ENCODE measurements at regions not wholly inside any gene's neighbourhood (a gene's known extent, or its start where the extent isn't known, plus 50 kb on each side); places are given as distances from the start of the nearest gene placed in this dataset.

DNA sequence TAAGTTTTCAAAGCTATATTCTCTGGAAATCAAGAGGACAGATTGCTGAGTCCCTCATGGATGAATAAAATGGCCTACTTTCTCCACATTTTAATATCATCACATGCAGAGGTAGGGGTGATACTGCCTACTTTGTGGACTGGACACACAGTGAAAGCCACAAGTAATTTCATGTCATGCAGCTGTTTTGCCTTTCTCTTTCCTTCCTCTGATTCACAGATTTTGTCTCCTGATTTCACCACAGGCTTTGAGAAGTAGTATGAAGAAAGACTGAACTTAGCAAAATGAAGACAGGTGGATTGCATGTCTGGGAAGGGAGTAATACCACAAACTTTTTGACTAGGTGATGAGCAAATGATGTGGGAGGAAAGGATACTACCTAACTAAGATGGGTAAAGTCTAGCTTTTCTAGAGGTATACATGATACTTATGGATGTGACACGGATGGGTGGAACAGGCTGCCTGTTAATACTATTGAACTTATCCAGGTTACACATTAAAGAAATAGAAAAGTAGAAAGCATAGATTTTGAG is 478.4 kb upstream of the GOT2 start:
- H3K4me1 ChIP-seq (ENCODE audit: control insufficient read depth, insufficient read depth, low read length), result peaks cover 6% of the 10 kb centered on the region
- H3K36me3 ChIP-seq (ENCODE audit: control insufficient read depth, insufficient read depth, low read length), result no peaks in the 10 kb centered on the region
- no peaks in the 10 kb centered on the region for H3K27me3 ChIP-seq (ENCODE audit: control insufficient read depth, insufficient read depth, low read length)
- no peak overlapping the region for H3K27ac ChIP-seq (ENCODE audit: low read depth, low read length)
- no peak overlapping the region for H3K4me3 ChIP-seq (ENCODE audit: low read length)
- H3K9ac ChIP-seq (ENCODE audit: low read length), result no peak overlapping the region

DNA sequence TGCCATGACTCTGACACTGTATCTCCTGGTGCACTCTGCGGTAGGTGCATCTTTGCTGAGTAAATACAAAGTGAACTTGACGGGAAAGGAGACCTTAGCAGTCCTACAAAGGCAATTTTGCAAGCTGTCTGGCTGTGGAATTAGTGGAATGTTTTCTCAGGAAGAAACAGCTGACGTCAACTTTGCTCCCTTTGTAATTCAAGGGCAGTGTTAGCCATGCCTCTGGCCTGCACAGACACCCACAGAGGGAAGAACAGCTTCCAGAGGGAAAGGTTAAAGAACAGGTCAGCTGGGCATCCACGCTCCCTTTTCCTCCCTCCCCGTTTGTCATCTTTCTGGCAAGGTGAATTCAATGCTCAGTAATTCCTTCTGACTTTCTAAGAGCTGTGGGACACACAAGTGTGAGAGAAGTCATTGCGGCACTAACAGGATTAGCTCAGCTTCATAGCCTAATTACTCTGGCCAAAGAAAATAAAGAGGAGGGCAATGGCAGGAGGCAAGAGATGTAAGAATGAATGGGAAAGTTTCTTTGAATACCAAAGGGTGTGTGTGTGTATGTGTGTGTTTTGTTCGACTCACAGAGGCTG is 476.9 kb upstream of the GOT2 start:
- no peak overlapping the region for H3K4me3 ChIP-seq (ENCODE audit: low read length)
- H3K9ac ChIP-seq (ENCODE audit: low read length), result no peak overlapping the region
- H3K27me3 ChIP-seq (ENCODE audit: control insufficient read depth, insufficient read depth, low read length), result no peaks in the 10 kb centered on the region
- H3K36me3 ChIP-seq (ENCODE audit: control insufficient read depth, insufficient read depth, low read length), result no peaks in the 10 kb centered on the region
- H3K27ac ChIP-seq (ENCODE audit: low read depth, low read length), result no peak overlapping the region
- H3K4me1 ChIP-seq (ENCODE audit: control insufficient read depth, insufficient read depth, low read length), result peaks cover 6% of the 10 kb centered on the region

DNA sequence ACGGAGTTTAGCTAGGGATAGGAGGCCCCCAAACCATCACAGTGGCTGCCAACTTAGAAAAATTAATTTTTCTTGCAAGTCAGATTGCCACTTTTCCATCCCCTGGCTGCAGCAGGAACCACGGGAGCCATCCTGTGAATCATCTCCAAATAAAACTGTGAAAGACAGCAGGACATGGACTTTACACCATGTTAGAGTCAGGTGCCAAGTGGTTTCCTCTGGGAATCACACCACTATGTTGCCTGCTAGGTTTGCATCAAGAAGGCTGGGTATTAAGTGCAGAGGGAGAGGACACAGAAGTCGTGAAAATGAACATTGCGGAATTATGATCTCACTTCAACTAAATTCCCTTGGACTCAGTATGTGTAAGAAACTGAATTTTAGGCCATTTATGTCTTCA is 471.3 kb upstream of the GOT2 start:
- H3K9ac ChIP-seq (ENCODE audit: low read length), result no peak overlapping the region
- no peak overlapping the region for H3K4me3 ChIP-seq (ENCODE audit: low read length)
- H3K36me3 ChIP-seq (ENCODE audit: control insufficient read depth, insufficient read depth, low read length), result no peaks in the 10 kb centered on the region
- H3K27me3 ChIP-seq (ENCODE audit: control insufficient read depth, insufficient read depth, low read length), result no peaks in the 10 kb centered on the region
- no peaks in the 10 kb centered on the region for H3K4me1 ChIP-seq (ENCODE audit: control insufficient read depth, insufficient read depth, low read length)
- no peak overlapping the region for H3K27ac ChIP-seq (ENCODE audit: low read depth, low read length)

DNA sequence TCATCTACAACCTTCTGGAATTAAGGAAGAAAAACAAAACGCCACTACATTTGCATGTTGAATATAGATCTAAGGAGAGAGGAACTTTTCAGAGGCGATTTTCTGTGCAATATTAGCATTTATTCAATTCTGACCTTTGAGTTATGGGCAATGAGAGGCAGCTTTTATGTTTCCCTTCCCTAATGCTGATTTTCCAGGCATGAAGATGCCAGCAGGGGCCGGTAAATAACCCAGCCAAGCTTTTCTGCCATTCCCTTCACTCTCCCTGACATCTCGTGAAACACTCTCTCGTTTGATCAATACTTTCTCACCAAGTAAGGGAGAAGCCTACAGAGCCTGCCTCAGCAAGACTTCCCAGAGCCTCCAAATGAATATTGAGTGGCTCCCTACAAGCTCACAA is 470.5 kb upstream of the GOT2 start:
- Histone ChIP-seq H3K4me3 (ENCODE audit: low read length) (no peak overlapping the region), H3K9ac (ENCODE audit: low read length) (no peak overlapping the region), H3K27ac (ENCODE audit: low read depth, low read length) (no peak overlapping the region), H3K4me1 (ENCODE audit: control insufficient read depth, insufficient read depth, low read length) (no peaks in the 10 kb centered on the region), H3K36me3 (ENCODE audit: control insufficient read depth, insufficient read depth, low read length) (no peaks in the 10 kb centered on the region), H3K27me3 (ENCODE audit: control insufficient read depth, insufficient read depth, low read length) (no peaks in the 10 kb centered on the region)

DNA sequence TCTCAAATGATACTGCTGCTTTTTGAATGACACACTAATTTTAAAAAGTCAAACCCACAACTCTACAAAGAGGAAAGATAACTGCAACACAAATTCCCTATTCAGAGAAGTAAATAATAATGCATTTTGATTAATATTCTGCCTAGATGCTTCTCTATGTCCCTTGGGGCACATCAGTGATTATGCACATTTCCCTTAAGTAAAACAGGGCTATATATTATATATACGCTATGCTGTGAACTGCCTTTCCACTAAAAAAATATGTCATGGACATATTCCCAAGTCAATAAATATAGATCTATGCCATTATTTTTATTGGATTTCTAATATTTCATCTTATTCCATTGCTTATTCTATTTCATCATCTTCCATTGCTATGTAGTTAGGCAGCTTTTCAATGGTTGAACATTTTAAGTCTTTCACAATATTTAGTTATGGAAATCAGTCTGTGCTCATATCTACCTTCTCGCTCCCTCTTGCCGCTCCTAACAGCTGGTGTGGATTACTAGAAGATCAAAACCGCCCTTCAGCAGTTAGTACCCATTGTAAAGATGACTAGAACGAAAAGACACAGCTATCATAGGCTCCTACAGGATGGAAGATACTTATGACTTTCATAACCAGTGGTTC is 468.2 kb upstream of the GOT2 start:
- no peak overlapping the region for H3K4me3 ChIP-seq (ENCODE audit: low read length)
- no peaks in the 10 kb centered on the region for H3K27me3 ChIP-seq (ENCODE audit: control insufficient read depth, insufficient read depth, low read length)
- H3K9ac ChIP-seq (ENCODE audit: low read length), result no peak overlapping the region
- H3K27ac ChIP-seq (ENCODE audit: low read depth, low read length), result no peak overlapping the region
- H3K36me3 ChIP-seq (ENCODE audit: control insufficient read depth, insufficient read depth, low read length), result no peaks in the 10 kb centered on the region
- no peaks in the 10 kb centered on the region for H3K4me1 ChIP-seq (ENCODE audit: control insufficient read depth, insufficient read depth, low read length)

DNA sequence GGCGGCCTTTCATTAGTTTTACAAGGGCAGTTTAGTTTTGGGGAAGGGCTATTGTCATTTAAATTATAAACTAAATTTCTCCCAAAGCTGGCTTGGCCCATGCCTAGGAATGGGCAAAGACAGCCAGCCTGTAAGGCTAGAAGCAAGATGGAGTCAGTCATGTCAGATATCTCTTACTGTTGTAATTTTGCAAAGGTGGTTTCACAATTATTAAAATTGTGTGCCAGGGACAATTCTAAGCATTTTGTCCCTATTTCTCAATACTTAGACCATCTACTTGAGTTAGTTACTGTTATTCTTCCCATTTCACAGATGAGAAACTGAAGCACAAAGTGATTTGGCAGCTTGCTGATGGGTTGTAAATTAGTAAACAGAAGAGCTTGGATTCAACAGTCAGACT is 467.7 kb upstream of the GOT2 start:
- H3K4me1 ChIP-seq (ENCODE audit: control insufficient read depth, insufficient read depth, low read length), result no peaks in the 10 kb centered on the region
- H3K9ac ChIP-seq (ENCODE audit: low read length), result no peak overlapping the region
- no peaks in the 10 kb centered on the region for H3K27me3 ChIP-seq (ENCODE audit: control insufficient read depth, insufficient read depth, low read length)
- no peak overlapping the region for H3K4me3 ChIP-seq (ENCODE audit: low read length)
- H3K27ac ChIP-seq (ENCODE audit: low read depth, low read length), result no peak overlapping the region
- H3K36me3 ChIP-seq (ENCODE audit: control insufficient read depth, insufficient read depth, low read length), result no peaks in the 10 kb centered on the region

DNA sequence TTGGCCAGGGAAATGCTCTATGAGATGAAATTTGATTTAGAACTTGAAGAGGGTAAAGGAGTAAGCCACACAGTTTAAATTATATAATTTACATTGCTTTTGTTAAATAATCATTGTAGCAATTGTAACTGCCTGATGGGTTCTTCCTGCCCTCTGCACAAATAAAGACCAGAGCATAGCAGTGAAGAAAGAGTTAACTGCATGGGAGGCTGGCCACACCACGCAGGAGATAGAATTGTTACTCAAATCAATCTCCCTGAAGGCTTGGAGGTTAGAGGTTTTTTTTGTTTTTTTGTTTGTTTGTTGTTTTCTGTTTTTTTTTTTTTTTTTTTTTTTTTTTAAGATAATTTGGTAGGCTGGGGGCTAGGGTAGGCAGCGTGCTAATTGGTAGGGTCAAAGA is 467.0 kb upstream of the GOT2 start:
- Histone ChIP-seq H3K27me3 (ENCODE audit: control insufficient read depth, insufficient read depth, low read length) (no peaks in the 10 kb centered on the region), H3K27ac (ENCODE audit: low read depth, low read length) (no peak overlapping the region), H3K4me1 (ENCODE audit: control insufficient read depth, insufficient read depth, low read length) (no peaks in the 10 kb centered on the region), H3K36me3 (ENCODE audit: control insufficient read depth, insufficient read depth, low read length) (no peaks in the 10 kb centered on the region), H3K9ac (ENCODE audit: low read length) (no peak overlapping the region), H3K4me3 (ENCODE audit: low read length) (no peak overlapping the region)

DNA sequence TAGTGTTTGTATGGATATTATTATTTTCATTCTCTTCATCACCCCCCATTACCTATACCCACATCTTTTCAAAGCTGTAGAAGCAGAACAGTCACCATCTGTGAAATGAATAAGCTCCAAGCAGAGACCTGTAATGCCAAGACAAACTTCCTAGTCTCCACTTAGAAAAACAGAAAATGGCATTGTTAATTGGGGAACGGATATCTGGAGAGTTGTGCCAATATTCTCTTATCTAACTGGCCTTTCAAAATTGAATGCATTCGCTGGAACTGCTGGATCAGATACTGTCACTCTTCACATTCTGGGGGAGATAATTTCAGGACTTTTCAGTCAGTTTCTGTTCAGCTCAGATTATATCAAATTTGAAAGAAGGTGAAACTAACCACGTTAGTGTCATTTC is 464.4 kb upstream of the GOT2 start:
- Histone ChIP-seq H3K36me3 (ENCODE audit: control insufficient read depth, insufficient read depth, low read length) (no peaks in the 10 kb centered on the region), H3K27ac (ENCODE audit: low read depth, low read length) (no peak overlapping the region), H3K4me3 (ENCODE audit: low read length) (no peak overlapping the region), H3K4me1 (ENCODE audit: control insufficient read depth, insufficient read depth, low read length) (no peaks in the 10 kb centered on the region), H3K9ac (ENCODE audit: low read length) (no peak overlapping the region), H3K27me3 (ENCODE audit: control insufficient read depth, insufficient read depth, low read length) (no peaks in the 10 kb centered on the region)

DNA sequence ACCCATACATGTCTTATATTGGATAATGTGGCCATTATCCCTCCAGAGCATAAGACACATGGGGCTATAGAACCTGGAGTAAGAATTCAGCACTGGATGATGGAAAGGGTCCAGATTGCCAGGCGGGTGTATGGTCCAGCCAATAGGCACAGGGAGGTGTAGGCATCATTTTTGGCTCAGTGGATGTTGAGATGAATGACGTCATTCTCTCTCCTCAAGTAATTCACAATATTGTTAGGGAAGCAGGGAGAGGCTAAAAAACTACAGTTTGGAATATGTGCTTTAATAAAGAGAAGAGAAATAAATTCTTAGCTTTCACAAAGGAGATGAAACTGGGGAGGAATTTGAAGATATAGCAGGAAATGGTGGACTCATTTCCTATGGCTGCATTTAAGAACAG is 461.1 kb upstream of the GOT2 start:
- H3K36me3 ChIP-seq (ENCODE audit: control insufficient read depth, insufficient read depth, low read length), result no peaks in the 10 kb centered on the region
- H3K27ac ChIP-seq (ENCODE audit: low read depth, low read length), result no peak overlapping the region
- H3K4me3 ChIP-seq (ENCODE audit: low read length), result no peak overlapping the region
- H3K27me3 ChIP-seq (ENCODE audit: control insufficient read depth, insufficient read depth, low read length), result no peaks in the 10 kb centered on the region
- no peaks in the 10 kb centered on the region for H3K4me1 ChIP-seq (ENCODE audit: control insufficient read depth, insufficient read depth, low read length)
- no peak overlapping the region for H3K9ac ChIP-seq (ENCODE audit: low read length)

DNA sequence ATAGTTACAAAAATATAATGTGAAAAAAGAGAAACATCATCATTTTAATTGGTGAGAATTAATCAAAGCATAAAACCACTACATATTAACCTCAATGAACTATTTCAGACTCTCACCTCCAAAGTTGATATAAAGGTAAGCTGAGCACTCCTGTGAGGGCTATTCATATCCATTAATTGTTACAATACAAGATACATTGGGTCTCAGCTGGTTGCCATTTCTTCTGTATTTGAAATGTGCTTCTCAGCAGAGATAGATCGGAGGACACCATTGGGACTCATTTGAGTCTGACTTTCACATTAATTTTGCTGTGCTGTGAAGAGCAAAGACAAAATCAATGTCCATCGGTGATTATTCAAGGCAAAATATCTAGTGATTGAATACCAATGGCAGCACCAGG is 459.5 kb upstream of the GOT2 start:
- Histone ChIP-seq H3K4me3 (ENCODE audit: low read length) (no peak overlapping the region), H3K9ac (ENCODE audit: low read length) (no peak overlapping the region), H3K27ac (ENCODE audit: low read depth, low read length) (no peak overlapping the region), H3K27me3 (ENCODE audit: control insufficient read depth, insufficient read depth, low read length) (no peaks in the 10 kb centered on the region), H3K36me3 (ENCODE audit: control insufficient read depth, insufficient read depth, low read length) (no peaks in the 10 kb centered on the region), H3K4me1 (ENCODE audit: control insufficient read depth, insufficient read depth, low read length) (no peaks in the 10 kb centered on the region)

DNA sequence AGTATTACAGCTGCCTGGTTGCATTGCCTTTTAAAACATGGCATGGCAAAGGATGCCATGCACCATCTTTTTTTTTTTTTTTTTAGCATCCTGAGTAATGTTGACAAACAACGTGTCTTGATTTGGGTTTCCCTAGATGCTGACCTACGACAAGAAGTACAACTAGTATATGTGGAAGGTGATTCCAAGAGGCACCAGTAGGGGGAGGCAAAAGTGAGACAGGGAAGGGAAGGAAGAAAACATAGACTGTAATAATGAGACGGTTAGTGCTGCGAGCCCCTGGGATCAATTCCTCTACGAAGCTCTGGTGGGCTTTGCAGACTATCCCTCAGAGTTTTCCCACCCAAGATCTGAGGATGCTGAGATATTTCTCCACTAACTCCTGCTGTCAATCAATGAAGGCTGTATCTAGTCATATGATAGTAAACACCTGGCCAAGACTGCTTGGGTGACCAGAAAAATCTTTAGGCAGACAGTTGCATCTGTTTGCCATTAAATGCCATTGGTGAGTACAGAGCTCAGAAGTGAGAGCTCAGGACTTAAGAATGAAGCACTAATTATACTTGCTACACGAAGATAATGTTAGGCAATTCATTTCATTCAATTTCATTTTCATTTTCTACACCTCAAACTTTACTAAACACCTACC is 458.6 kb upstream of the GOT2 start:
- Histone ChIP-seq H3K36me3 (ENCODE audit: control insufficient read depth, insufficient read depth, low read length) (no peaks in the 10 kb centered on the region), H3K4me3 (ENCODE audit: low read length) (no peak overlapping the region), H3K27me3 (ENCODE audit: control insufficient read depth, insufficient read depth, low read length) (no peaks in the 10 kb centered on the region), H3K9ac (ENCODE audit: low read length) (no peak overlapping the region), H3K4me1 (ENCODE audit: control insufficient read depth, insufficient read depth, low read length) (no peaks in the 10 kb centered on the region), H3K27ac (ENCODE audit: low read depth, low read length) (no peak overlapping the region)

DNA sequence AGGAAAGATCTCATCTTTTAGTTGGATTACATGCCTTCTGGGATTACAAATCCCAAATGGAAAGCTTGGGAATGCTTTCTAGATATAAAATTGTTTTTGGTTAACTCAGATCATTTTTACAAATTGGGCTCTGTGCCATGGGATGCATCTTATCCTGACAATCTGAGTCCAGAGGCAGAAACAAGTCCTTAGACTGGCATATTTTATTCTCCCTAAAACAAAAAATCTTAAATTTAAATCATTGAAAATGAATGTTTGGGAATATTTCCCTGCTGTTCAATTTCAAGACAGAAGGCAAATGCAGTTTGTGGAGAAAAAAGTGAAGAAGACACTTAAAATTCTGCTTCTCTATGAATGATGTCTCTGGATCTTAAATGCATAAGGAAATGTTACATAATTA is 456.6 kb upstream of the GOT2 start:
- Histone ChIP-seq H3K27me3 (ENCODE audit: control insufficient read depth, insufficient read depth, low read length) (no peaks in the 10 kb centered on the region), H3K27ac (ENCODE audit: low read depth, low read length) (no peak overlapping the region), H3K4me3 (ENCODE audit: low read length) (no peak overlapping the region), H3K4me1 (ENCODE audit: control insufficient read depth, insufficient read depth, low read length) (no peaks in the 10 kb centered on the region), H3K36me3 (ENCODE audit: control insufficient read depth, insufficient read depth, low read length) (no peaks in the 10 kb centered on the region), H3K9ac (ENCODE audit: low read length) (no peak overlapping the region)

DNA sequence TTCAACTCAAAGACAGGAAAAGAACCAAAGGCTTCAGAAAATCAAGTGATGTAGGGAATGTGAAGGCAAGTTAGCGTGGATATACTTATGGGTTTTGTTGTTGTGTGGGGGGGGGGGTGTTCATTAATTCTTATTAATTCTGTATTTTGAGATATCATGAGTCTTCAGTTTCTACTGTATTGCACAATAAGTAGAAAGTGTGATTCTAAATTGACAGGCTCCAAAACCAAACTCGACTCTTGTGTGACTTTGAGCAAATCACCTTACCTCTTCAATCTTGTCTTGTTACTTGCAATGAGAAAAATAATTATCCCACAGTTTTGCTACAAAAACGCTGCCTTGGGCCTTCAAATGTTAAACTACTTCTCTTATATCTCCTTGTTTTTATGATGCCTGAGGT is 453.9 kb upstream of the GOT2 start:
- Histone ChIP-seq H3K4me3 (ENCODE audit: low read length) (no peak overlapping the region), H3K4me1 (ENCODE audit: control insufficient read depth, insufficient read depth, low read length) (no peaks in the 10 kb centered on the region), H3K9ac (ENCODE audit: low read length) (no peak overlapping the region), H3K36me3 (ENCODE audit: control insufficient read depth, insufficient read depth, low read length) (no peaks in the 10 kb centered on the region), H3K27me3 (ENCODE audit: control insufficient read depth, insufficient read depth, low read length) (no peaks in the 10 kb centered on the region), H3K27ac (ENCODE audit: low read depth, low read length) (no peak overlapping the region)

Data from rectal smooth muscle tissue (tissue), 1 donor.